Suppressor macrophage treated with lipopolysaccharide for 4 hours (primary cell): ENCODE measurements at regions not wholly inside any gene's neighbourhood (a gene's known extent, or its start where the extent isn't known, plus 50 kb on each side); places are given as distances from the start of the nearest gene placed in this dataset.

Experiments
- DNase-seq: peaks from one replicate; pipeline ENCODE4 v3.0.0-alpha.2; 2020

- DNase-seq, result no peak
These were observed 150.2 kb downstream of the ACTBL2 start for GRCh38 chr5:57332361-57332760.

DNA sequence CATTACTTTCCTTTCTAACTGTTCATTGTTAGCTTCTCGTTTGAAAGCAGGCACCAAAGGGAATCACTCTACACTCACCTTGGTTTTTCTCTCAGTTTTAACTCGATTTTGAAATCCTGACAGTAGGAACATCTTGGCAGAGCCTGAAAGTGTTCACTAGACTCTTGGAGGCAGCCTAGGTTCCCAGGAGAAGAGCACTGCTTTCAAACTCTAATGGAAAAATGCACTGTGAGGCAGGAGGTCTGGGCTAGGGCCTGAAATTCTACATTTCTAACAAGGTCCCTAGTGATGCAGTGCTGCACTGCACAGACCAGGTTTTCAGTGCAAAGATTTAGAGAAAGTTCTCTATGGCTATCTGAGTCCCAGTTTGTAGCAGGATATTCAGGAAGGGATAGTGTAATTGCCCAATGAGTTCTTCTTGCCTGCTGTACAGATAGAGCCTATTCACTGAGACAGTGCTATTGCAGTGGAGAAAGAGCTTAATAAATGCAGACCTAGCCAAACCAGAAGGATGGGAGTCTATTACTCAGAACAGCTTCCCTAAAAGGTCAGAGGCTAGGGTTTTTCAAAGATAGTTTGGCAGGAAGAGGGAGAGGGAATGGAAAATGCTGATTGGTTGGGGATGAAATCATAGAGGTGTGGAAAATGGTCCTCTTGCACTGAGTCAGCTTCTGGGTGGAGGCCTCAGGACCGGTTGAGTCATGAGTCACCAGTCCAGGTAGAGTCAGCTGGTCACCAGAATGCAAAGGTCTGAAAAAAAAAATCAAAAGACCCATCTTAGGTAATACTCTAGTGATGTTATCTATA lies 153.9 kb downstream of the GPBP1 start:
- peak; percentile 19 for DNase-seq

GRCh38 chr5:57325678-57326397 lies 152.0 kb downstream of the GPBP1 start:
- DNase-seq, result no peak

- no peak for DNase-seq
These were observed 151.0 kb downstream of the GPBP1 start for GRCh38 chr5:57324861-57325260.

- no peak for DNase-seq
These were observed 150.3 kb downstream of the GPBP1 start for GRCh38 chr5:57324181-57324580.

- no peak for DNase-seq
These were observed 146.7 kb downstream of the GPBP1 start for GRCh38 chr5:57320582-57320981.

- DNase-seq, result no peak
These were observed 145.8 kb downstream of the GPBP1 start for GRCh38 chr5:57319628-57320027.

GRCh38 chr5:57318251-57318650 lies 144.4 kb downstream of the GPBP1 start:
- DNase-seq, result no peak

DNA sequence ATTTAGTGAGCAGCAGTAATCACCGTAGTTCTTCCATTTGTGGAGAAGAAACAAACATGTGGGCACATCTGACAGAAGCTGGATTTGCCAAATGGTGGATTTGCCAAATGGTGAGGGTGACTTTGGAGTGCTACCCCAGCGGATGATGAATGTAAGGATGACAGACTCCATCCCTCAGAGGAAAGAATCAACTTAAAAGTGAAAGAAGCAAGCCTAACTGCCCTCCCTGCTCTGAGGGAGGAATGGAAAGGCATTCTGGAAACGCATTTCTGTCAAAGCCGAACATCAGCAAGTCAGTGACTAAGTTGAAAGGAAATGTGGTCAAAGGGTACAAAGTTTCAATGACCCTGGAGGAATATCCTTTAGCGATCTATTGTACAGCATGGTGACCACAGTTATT lies 143.5 kb downstream of the GPBP1 start:
- peak; percentile 1 for DNase-seq

- DNase-seq, result peak; percentile 75
These were observed 143.0 kb downstream of the GPBP1 start for GRCh38 chr5:57316798-57317327.

GRCh38 chr5:57315941-57316340 lies 142.1 kb downstream of the GPBP1 start:
- peak; percentile 24 for DNase-seq
